ENCODE measurements at regions not wholly inside any gene's neighbourhood (a gene's known extent, or its start where the extent isn't known, plus 50 kb on each side); places are given as distances from the start of the nearest gene placed in this dataset.

- TF ChIP-seq CTCF (conservative IDR thresholded peaks at IDR 0.05) (no peak), EZH2 (IDR thresholded peaks at IDR 0.05; ENCODE audit: low read depth) (no peak)
Observed at GRCh38 chr12:30805959-30806358, 51.2 kb upstream of the CAPRIN2 start.

Measured in PC-9 (cell line).